Mesenchymal stem cell (in vitro differentiated cells and primary cell): ENCODE measurements at regions not wholly inside any gene's neighbourhood (a gene's known extent, or its start where the extent isn't known, plus 50 kb on each side); places are given as distances from the start of the nearest gene placed in this dataset.

ENCODE experiments used
- DNase-seq: peaks from one replicate; pipeline ENCODE4 v3.0.0-alpha.2; 2013
- H2AFZ ChIP-seq: one replicate; pipeline ENCODE4 v1.6.1; 2013; ENCODE audit warnings: low read depth, mild to moderate bottlenecking, control low read depth, inconsistent platforms, low read length, moderate library complexity
- H2AK5ac ChIP-seq: 2 replicates; pipeline ENCODE4 v1.6.1; 2013; ENCODE audit warnings: low read length, moderate library complexity, mild to moderate bottlenecking, inconsistent platforms; ENCODE audit not compliant: severe bottlenecking
- H2BK120ac ChIP-seq: one replicate; pipeline ENCODE4 v1.6.1; 2013; ENCODE audit warnings: low read depth, mild to moderate bottlenecking, inconsistent platforms, low read length, moderate library complexity
- H2BK12ac ChIP-seq, 2 experiments: one replicate each; pipeline ENCODE4 v1.6.1; 2013; ENCODE audit warnings: inconsistent platforms in 2 of 2, low read length in 2 of 2, mild to moderate bottlenecking in 2 of 2, moderate library complexity in 2 of 2, control low read depth in 1 of 2
- H2BK15ac ChIP-seq: one replicate; pipeline ENCODE4 v1.6.1; 2013; ENCODE audit warnings: mild to moderate bottlenecking, low read depth, inconsistent platforms; ENCODE audit not compliant: poor library complexity, severe bottlenecking
- H2BK5ac ChIP-seq: 2 replicates; pipeline ENCODE4 v1.6.1; 2013; ENCODE audit warnings: low read depth, mild to moderate bottlenecking, low read length, control low read depth, inconsistent platforms; ENCODE audit not compliant: poor library complexity, severe bottlenecking
- H3K14ac ChIP-seq, 2 experiments: one replicate each; pipeline ENCODE4 v1.6.1; 2013; ENCODE audit warnings: inconsistent platforms in 2 of 2, low read length in 2 of 2, control low read depth in 1 of 2, mild to moderate bottlenecking in 1 of 2, moderate library complexity in 1 of 2
- H3K18ac ChIP-seq, 2 experiments: one replicate each; pipeline ENCODE4 v1.6.1; 2013; ENCODE audit warnings: inconsistent platforms in 2 of 2, low read length in 2 of 2, control low read depth in 1 of 2, low read depth in 1 of 2, mild to moderate bottlenecking in 1 of 2
- H3K23ac ChIP-seq, 2 experiments: one replicate each; pipeline ENCODE4 v1.6.1; 2013; ENCODE audit warnings: inconsistent platforms in 2 of 2, low read length in 2 of 2, mild to moderate bottlenecking in 2 of 2, moderate library complexity in 2 of 2, control low read depth in 1 of 2
- H3K27ac ChIP-seq: 2 replicates; pipeline ENCODE4 v1.5.1; 2013; ENCODE audit warnings: mild to moderate bottlenecking, moderate library complexity, low read length, control low read depth, inconsistent platforms; ENCODE audit not compliant: poor library complexity, severe bottlenecking
- H3K27me3 ChIP-seq, 2 experiments: 2 replicates each; pipeline versions ENCODE4 v1.6.1 to v1.7.0; 2013; ENCODE audit warnings: low read length in 2 of 2, mild to moderate bottlenecking in 2 of 2, moderate library complexity in 2 of 2, control low read depth in 1 of 2, inconsistent platforms in 1 of 2; ENCODE audit not compliant: control insufficient read depth in 1 of 2, insufficient read depth in 1 of 2
- H3K36me3 ChIP-seq, 2 experiments: 2 replicates each; pipeline versions ENCODE4 v1.6.1 to v1.7.0; 2013; ENCODE audit warnings: low read length in 2 of 2, control low read depth in 1 of 2, inconsistent platforms in 1 of 2, low read depth in 1 of 2, mild to moderate bottlenecking in 1 of 2; ENCODE audit not compliant: insufficient read depth in 2 of 2, control insufficient read depth in 1 of 2
- H3K4ac ChIP-seq, 2 experiments: one replicate each; pipeline ENCODE4 v1.6.1; 2013; ENCODE audit warnings: inconsistent platforms in 2 of 2, low read length in 2 of 2, mild to moderate bottlenecking in 2 of 2, moderate library complexity in 2 of 2, control low read depth in 1 of 2, low read depth in 1 of 2
- H3K4me1 ChIP-seq: 2 replicates; pipeline ENCODE4 v1.6.1; 2013; ENCODE audit warnings: low read depth, low read length, control low read depth; ENCODE audit not compliant: control insufficient read depth, insufficient read depth
- H3K4me2 ChIP-seq: 2 replicates; pipeline ENCODE4 v1.6.1; 2013; ENCODE audit warnings: low read length, mild to moderate bottlenecking, inconsistent platforms; ENCODE audit not compliant: poor library complexity, severe bottlenecking
- H3K4me3 ChIP-seq, 2 experiments: 2 replicates each; pipeline versions ENCODE4 v1.5.1 to v1.7.0; 2013; ENCODE audit warnings: low read length in 2 of 2, mild to moderate bottlenecking in 2 of 2, control low read depth in 1 of 2, low read depth in 1 of 2; ENCODE audit not compliant: insufficient read depth in 1 of 2
- H3K79me1 ChIP-seq: replicated peaks from 2 replicates; pipeline ENCODE4 v1.6.1; 2013; ENCODE audit warnings: mild to moderate bottlenecking, control low read depth, low read length, inconsistent platforms; ENCODE audit not compliant: poor library complexity, severe bottlenecking
- H3K9ac ChIP-seq: 2 replicates; pipeline ENCODE4 v1.7.0; 2013; ENCODE audit warnings: mild to moderate bottlenecking, low read length, moderate library complexity
- H3K9me3 ChIP-seq: 2 replicates; pipeline ENCODE4 v1.7.0; 2013; ENCODE audit warnings: mild to moderate bottlenecking, low read length; ENCODE audit not compliant: control insufficient read depth
- H4K8ac ChIP-seq: one replicate; pipeline ENCODE4 v1.6.1; 2013; ENCODE audit warnings: inconsistent platforms, mild to moderate bottlenecking, low read length, moderate library complexity
- H4K91ac ChIP-seq: one replicate; pipeline ENCODE4 v1.6.1; 2013; ENCODE audit warnings: mild to moderate bottlenecking, low read length, inconsistent platforms
- WGBS: methylation state at CpG from one replicate; pipeline ENCODE4 v1.1.7; 2013; ENCODE audit warnings: mixed read lengths; 5-methylcytosine and 5-hydroxymethylcytosine counted together

- H3K27me3 ChIP-seq = no peaks in the 10 kb centered on the region
- no peak overlapping the region for H2BK15ac ChIP-seq
- H2AFZ ChIP-seq = no peak overlapping the region
- H3K9ac ChIP-seq = no peak overlapping the region
- H3K79me1 ChIP-seq = no peaks in the 10 kb centered on the region
- H3K36me3 ChIP-seq = no peaks in the 10 kb centered on the region
- no peak overlapping the region for H2BK5ac ChIP-seq
- H3K9me3 ChIP-seq = peaks cover 22% of the 10 kb centered on the region
- H3K27ac ChIP-seq = no peak overlapping the region
- H2AK5ac ChIP-seq = no peak overlapping the region
- H3K14ac ChIP-seq = no peak overlapping the region
- H2BK12ac ChIP-seq = no peak overlapping the region
- no peak for DNase-seq
- H3K18ac ChIP-seq = no peak overlapping the region
- no peak overlapping the region for H3K4me2 ChIP-seq
- no peak overlapping the region for H2BK120ac ChIP-seq
- no peak overlapping the region for H3K23ac ChIP-seq
- no peaks in the 10 kb centered on the region for H3K4me1 ChIP-seq
- no peak overlapping the region for H4K91ac ChIP-seq
- 38% methylated on average over 4 of the region's 4 CpGs for WGBS
- H3K4me3 ChIP-seq = no peak overlapping the region
- no peak overlapping the region for H3K4ac ChIP-seq
- H4K8ac ChIP-seq = no peak overlapping the region
Measured at GRCh38 chr3:6282918-6283317, 578.0 kb upstream of the GRM7 start.

- H3K23ac ChIP-seq = no peak overlapping the region
- H3K9me3 ChIP-seq = peaks cover 22% of the 10 kb centered on the region
- H3K4me2 ChIP-seq = no peak overlapping the region
- no peak overlapping the region for H3K27ac ChIP-seq
- no peak overlapping the region for H2BK15ac ChIP-seq
- no peak overlapping the region for H3K4me3 ChIP-seq
- H3K9ac ChIP-seq = no peak overlapping the region
- H3K18ac ChIP-seq = no peak overlapping the region
- H2BK5ac ChIP-seq = no peak overlapping the region
- no peak overlapping the region for H4K91ac ChIP-seq
- H4K8ac ChIP-seq = no peak overlapping the region
- H2BK12ac ChIP-seq = no peak overlapping the region
- H3K4me1 ChIP-seq = no peaks in the 10 kb centered on the region
- no peaks in the 10 kb centered on the region for H3K27me3 ChIP-seq
- 84% methylated on average over 4 of the region's 5 CpGs for WGBS
- H3K14ac ChIP-seq = no peak overlapping the region
- no peak overlapping the region for H2AK5ac ChIP-seq
- DNase-seq = no peak
- no peak overlapping the region for H2AFZ ChIP-seq
- H2BK120ac ChIP-seq = no peak overlapping the region
- H3K36me3 ChIP-seq = no peaks in the 10 kb centered on the region
- no peaks in the 10 kb centered on the region for H3K79me1 ChIP-seq
- no peak overlapping the region for H3K4ac ChIP-seq
Measured at GRCh38 chr3:6287088-6287875, 573.6 kb upstream of the GRM7 start.

- Histone ChIP-seq H2BK120ac (no peak overlapping the region), H3K18ac (no peak overlapping the region), H3K4me2 (no peak overlapping the region), H3K9me3 (peaks cover 40% of the 10 kb centered on the region), H2AFZ (no peak overlapping the region), H2BK12ac (no peak overlapping the region), H3K4me3 (no peak overlapping the region), H3K4me1 (no peaks in the 10 kb centered on the region), H3K23ac (no peak overlapping the region), H2BK15ac (no peak overlapping the region), H2BK5ac (no peak overlapping the region), H4K91ac (no peak overlapping the region), H3K36me3 (no peaks in the 10 kb centered on the region), H3K9ac (no peak overlapping the region), H3K4ac (no peak overlapping the region), H3K27ac (no peak overlapping the region), H3K14ac (no peak overlapping the region), H3K79me1 (no peaks in the 10 kb centered on the region), H2AK5ac (no peak overlapping the region), H4K8ac (no peak overlapping the region), H3K27me3 (no peaks in the 10 kb centered on the region)
- no peak for DNase-seq
- whole genome bisulfite sequencing = 82% methylated on average over 3 of the region's 3 CpGs
Measured at GRCh38 chr3:6301626-6302025, 559.3 kb upstream of the GRM7 start.

- no peak overlapping the region for H2AK5ac ChIP-seq
- no peak overlapping the region for H2BK15ac ChIP-seq
- H3K4me3 ChIP-seq = no peak overlapping the region
- H3K36me3 ChIP-seq = no peaks in the 10 kb centered on the region
- H3K9me3 ChIP-seq = no peaks in the 10 kb centered on the region
- H3K4me2 ChIP-seq = no peak overlapping the region
- DNase-seq = no peak
- no peak overlapping the region for H2BK120ac ChIP-seq
- no peak overlapping the region for H2BK12ac ChIP-seq
- H2BK5ac ChIP-seq = no peak overlapping the region
- H3K27ac ChIP-seq = no peak overlapping the region
- H3K27me3 ChIP-seq = no peaks in the 10 kb centered on the region
- no peak overlapping the region for H3K9ac ChIP-seq
- H4K8ac ChIP-seq = no peak overlapping the region
- H3K23ac ChIP-seq = no peak overlapping the region
- no peak overlapping the region for H3K14ac ChIP-seq
- no peak overlapping the region for H3K4ac ChIP-seq
- H3K79me1 ChIP-seq = no peaks in the 10 kb centered on the region
- no peak overlapping the region for H4K91ac ChIP-seq
- H3K18ac ChIP-seq = no peak overlapping the region
- 100% methylated on average over 2 of the region's 4 CpGs for WGBS
- no peaks in the 10 kb centered on the region for H3K4me1 ChIP-seq
- no peak overlapping the region for H2AFZ ChIP-seq
Measured at GRCh38 chr3:6315906-6316305, 545.0 kb upstream of the GRM7 start.
